Suprapubic skin (tissue), 4 donors: ENCODE measurements at regions not wholly inside any gene's neighbourhood (a gene's known extent, or its start where the extent isn't known, plus 50 kb on each side); places are given as distances from the start of the nearest gene placed in this dataset.

ENCODE experiments used
- DNase-seq, 2 donors: peaks; one replicate each; pipeline ENCODE4 v3.0.0-alpha.2; 2019; ENCODE audit warnings: low spot score in 2 of 2
- H3K27ac ChIP-seq: fragments of 200-600 bp; sonication (generic); one replicate; pipeline ENCODE4 v1.5.1; 2019
- H3K27me3 ChIP-seq: fragments of 200-600 bp; sonication (generic); one replicate; pipeline ENCODE4 v1.5.1; 2019
- H3K36me3 ChIP-seq: fragments of 200-600 bp; sonication (generic); one replicate; pipeline ENCODE4 v1.5.1; 2019
- H3K4me1 ChIP-seq: fragments of 200-600 bp; sonication (generic); one replicate; pipeline ENCODE4 v1.5.1; 2019
- H3K4me3 ChIP-seq: fragments of 200-600 bp; sonication (generic); one replicate; pipeline ENCODE4 v1.5.1; 2019; ENCODE audit warnings: mild to moderate bottlenecking
- H3K9me3 ChIP-seq: fragments of 200-600 bp; sonication (generic); one replicate; pipeline ENCODE4 v1.5.1; 2019
- CTCF ChIP-seq, 2 donors: fragments of 200-600 bp in 1 of 2; fragments of 450-650 bp in 1 of 2; sonication (generic) in 1 of 2; IDR thresholded peaks; one replicate each; pipeline ENCODE4 v1.5.1; 2016 to 2019; ENCODE audit warnings: antibody characterized with exemption in 2 of 2, mild to moderate bottlenecking in 1 of 2, moderate library complexity in 1 of 2
- EP300 ChIP-seq: sonication (generic); formaldehyde crosslinking; IDR thresholded peaks from one replicate; pipeline ENCODE4 v1.6.1; 2017; ENCODE audit warnings: antibody characterized with exemption
- POLR2A ChIP-seq, 2 donors: fragments of 450-650 bp; IDR thresholded peaks; one replicate each; pipeline ENCODE4 v1.6.1; 2017; ENCODE audit warnings: antibody characterized with exemption in 2 of 2, mild to moderate bottlenecking in 2 of 2, moderate library complexity in 2 of 2
- POLR2AphosphoS5 ChIP-seq, 3 donors: sonication (generic); formaldehyde crosslinking; IDR thresholded peaks; one replicate each; pipeline ENCODE4 v1.6.1; 2017; ENCODE audit warnings: antibody characterized with exemption in 3 of 3
- WGBS: methylation state at CpG from one replicate; pipeline ENCODE4 v1.1.5; 2018; 5-methylcytosine and 5-hydroxymethylcytosine counted together

DNA sequence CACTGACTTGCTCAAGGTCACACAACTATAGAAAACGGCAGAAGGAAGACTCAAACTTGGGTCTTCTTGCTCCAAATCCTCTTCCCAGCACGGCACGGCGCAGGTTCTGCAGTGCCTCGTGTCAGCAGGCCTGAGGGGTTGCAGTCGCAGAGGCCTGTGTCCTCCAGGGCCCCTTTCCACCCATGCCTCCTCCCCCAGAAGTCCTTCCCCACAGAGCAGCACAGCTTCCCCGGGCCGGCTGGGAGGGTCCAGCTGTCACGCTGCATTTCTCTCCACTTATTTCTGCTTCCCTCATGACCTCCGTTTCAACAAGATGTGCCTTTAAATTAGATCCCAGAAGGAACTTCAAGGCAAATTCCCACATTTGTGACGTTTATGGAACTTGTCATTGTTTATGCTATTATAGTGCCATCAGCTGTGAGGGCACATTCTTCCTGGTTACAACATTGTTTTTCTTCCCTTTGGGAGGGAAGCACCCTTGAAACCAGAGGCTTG is 148.4 kb downstream of the C5orf15 start:
- H3K27ac ChIP-seq = no peak overlapping the region
- H3K27me3 ChIP-seq = peaks cover 2% of the 10 kb centered on the region
- peak in 1 of 2 donors; percentile 35 for DNase-seq
- H3K4me1 ChIP-seq = peaks cover 24% of the 10 kb centered on the region
- H3K36me3 ChIP-seq = no peaks in the 10 kb centered on the region
- no peaks in the 10 kb centered on the region for H3K9me3 ChIP-seq
- WGBS = 59% methylated on average over 11 of the region's 11 CpGs
- H3K4me3 ChIP-seq = no peak overlapping the region
- TF ChIP-seq EP300 (no peak), POLR2AphosphoS5 (IDR thresholded peaks at IDR 0.05) (no peak), POLR2A (IDR thresholded peaks at IDR 0.05) (no peak), CTCF (IDR thresholded peaks at IDR 0.05) (no peak)

- Histone ChIP-seq H3K27ac (no peak overlapping the region), H3K4me1 (peaks cover 24% of the 10 kb centered on the region), H3K27me3 (peaks cover 2% of the 10 kb centered on the region), H3K36me3 (no peaks in the 10 kb centered on the region), H3K9me3 (no peaks in the 10 kb centered on the region), H3K4me3 (no peak overlapping the region)
- TF ChIP-seq EP300 = no peak
- TF ChIP-seq POLR2A (IDR thresholded peaks at IDR 0.05) = no peak
- no peak for TF ChIP-seq POLR2AphosphoS5 (IDR thresholded peaks at IDR 0.05)
- no peak for TF ChIP-seq CTCF (IDR thresholded peaks at IDR 0.05)
- 66% methylated on average over 12 of the region's 12 CpGs for WGBS
- DNase-seq = peak in 1 of 2 donors; percentile 27
These were observed 149.4 kb downstream of the C5orf15 start for GRCh38 chr5:133818869-133819600.

DNA sequence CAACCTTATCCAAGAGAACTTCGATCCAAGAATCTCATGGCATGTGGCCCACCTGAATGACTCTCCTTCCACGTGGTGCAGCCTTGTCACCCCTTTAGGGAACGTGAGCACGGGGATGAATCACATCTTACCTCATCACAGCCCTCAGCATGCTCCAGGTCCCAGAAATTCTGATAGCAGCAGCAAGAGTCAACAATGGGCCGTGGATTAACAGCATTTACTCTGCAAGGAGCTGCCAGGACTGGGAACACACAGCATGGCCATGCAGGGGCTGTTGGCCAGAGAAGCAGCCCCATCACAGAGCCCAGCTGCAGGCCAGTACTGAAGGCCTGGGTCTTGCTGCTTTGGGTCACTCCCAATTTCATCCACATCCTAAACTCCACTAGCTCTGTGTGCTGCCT is 150.4 kb downstream of the C5orf15 start:
- 25% methylated on average over 5 of the region's 5 CpGs for WGBS
- H3K36me3 ChIP-seq = no peaks in the 10 kb centered on the region
- H3K4me1 ChIP-seq = peaks cover 33% of the 10 kb centered on the region
- peaks cover 2% of the 10 kb centered on the region for H3K27me3 ChIP-seq
- no peak overlapping the region for H3K4me3 ChIP-seq
- no peak for TF ChIP-seq POLR2AphosphoS5 (IDR thresholded peaks at IDR 0.05)
- no peak for TF ChIP-seq EP300
- TF ChIP-seq POLR2A (IDR thresholded peaks at IDR 0.05) = no peak
- no peak for TF ChIP-seq CTCF (IDR thresholded peaks at IDR 0.05)
- peak overlapping the region; percentile 12 for H3K27ac ChIP-seq
- no peaks in the 10 kb centered on the region for H3K9me3 ChIP-seq
- DNase-seq = peak in 1 of 2 donors; percentile 72

GRCh38 chr5:133817456-133817855 is 151.0 kb downstream of the C5orf15 start:
- H3K27ac ChIP-seq = no peak overlapping the region
- H3K4me3 ChIP-seq = no peak overlapping the region
- H3K27me3 ChIP-seq = peaks cover 2% of the 10 kb centered on the region
- no peaks in the 10 kb centered on the region for H3K36me3 ChIP-seq
- DNase-seq = no peak
- 78% methylated on average over 2 of the region's 2 CpGs for WGBS
- H3K9me3 ChIP-seq = no peaks in the 10 kb centered on the region
- H3K4me1 ChIP-seq = peaks cover 33% of the 10 kb centered on the region
- TF ChIP-seq POLR2A (IDR thresholded peaks at IDR 0.05) (no peak), POLR2AphosphoS5 (IDR thresholded peaks at IDR 0.05) (no peak)

DNA sequence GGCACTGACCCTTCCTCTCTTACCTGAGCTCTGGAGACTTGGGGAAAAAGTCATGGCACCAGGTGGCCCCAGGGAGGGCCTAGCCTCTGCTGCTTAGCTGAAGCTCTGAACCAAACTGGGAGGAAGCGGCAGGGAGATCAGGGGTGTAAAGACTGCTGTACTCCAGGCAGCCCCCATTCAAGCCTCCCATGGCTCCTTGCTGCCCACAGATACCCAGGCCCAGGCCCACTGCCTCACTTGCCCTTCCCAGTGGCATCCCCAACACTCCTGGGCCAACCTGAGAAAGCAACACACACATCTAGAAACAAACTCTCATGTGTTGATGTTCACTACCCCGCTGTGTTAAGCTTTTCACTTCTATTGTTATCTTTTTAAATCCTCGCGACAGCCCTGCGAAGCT is 151.6 kb downstream of the C5orf15 start:
- Histone ChIP-seq H3K9me3 (no peaks in the 10 kb centered on the region), H3K4me3 (no peak overlapping the region), H3K36me3 (no peaks in the 10 kb centered on the region), H3K27me3 (peaks cover 2% of the 10 kb centered on the region), H3K4me1 (peaks cover 33% of the 10 kb centered on the region), H3K27ac (no peak overlapping the region)
- TF ChIP-seq CTCF (IDR thresholded peaks at IDR 0.05) = no peak
- no peak for TF ChIP-seq EP300
- WGBS = 92% methylated on average over 5 of the region's 5 CpGs
- DNase-seq = peak in 1 of 2 donors; percentile 56
